ENCODE measurements at regions not wholly inside any gene's neighbourhood (a gene's known extent, or its start where the extent isn't known, plus 50 kb on each side); places are given as distances from the start of the nearest gene placed in this dataset.

- no peak for TF ChIP-seq CTCF (conservative IDR thresholded peaks at IDR 0.05)
- H3K9ac ChIP-seq (ENCODE audit: extremely low read depth, insufficient read length, low read length) = no peak overlapping the region
- Mint-ChIP-seq H3K27me3 (ENCODE audit: low read depth) (no peaks in the 10 kb centered on the region), H3K36me3 (ENCODE audit: insufficient read depth in 1 of 3, low read depth in 3 of 3) (no peaks in the 10 kb centered on the region; a peak in 2 of 7 replicates), H3K9me3 (peaks cover 1 to 4% of the 10 kb centered on the region in 2 experiments; a peak in 2 of 5 replicates), H3K4me3 (no peak overlapping the region), H3K4me1 (no peaks in the 10 kb centered on the region), H3K27ac (no peak overlapping the region)
- H4K5ac ChIP-seq (ENCODE audit: insufficient read length, low read depth, low read length) = no peak overlapping the region
- no peak overlapping the region for H3K4me2 ChIP-seq (ENCODE audit: insufficient read depth, insufficient read length, low read length)
- no peak overlapping the region for H2BK15ac ChIP-seq (ENCODE audit: low read depth, low read length)
- H3K79me1 ChIP-seq (ENCODE audit: insufficient read depth, low read depth, low read length, poor library complexity, severe bottlenecking) = no peaks in the 10 kb centered on the region
- H2AK5ac ChIP-seq (ENCODE audit: insufficient read length, low read length) = no peak overlapping the region
- H3K9me3 ChIP-seq (ENCODE audit: control insufficient read depth, low read depth, low read length) = no peaks in the 10 kb centered on the region
- H3K56ac ChIP-seq (ENCODE audit: insufficient read length, low read depth, low read length) = no peak overlapping the region
- H3K27me3 ChIP-seq (ENCODE audit: insufficient read depth, low read length) = no peaks in the 10 kb centered on the region
- H4K91ac ChIP-seq (ENCODE audit: insufficient read length, low read depth, low read length) = no peak overlapping the region
- H2BK120ac ChIP-seq (ENCODE audit: low read depth, low read length, poor library complexity, severe bottlenecking) = no peak overlapping the region
- no peak overlapping the region for H3K14ac ChIP-seq (ENCODE audit: insufficient read depth, low read length)
- no peak overlapping the region for H3K4ac ChIP-seq (ENCODE audit: low read depth, low read length)
- H2BK5ac ChIP-seq (ENCODE audit: insufficient read length, low read length) = no peak overlapping the region
- DNase-seq = no peak
- H4K20me1 ChIP-seq (ENCODE audit: control insufficient read depth, insufficient read depth, insufficient read length) = no peaks in the 10 kb centered on the region
- no peak overlapping the region for H3T11ph ChIP-seq (ENCODE audit: low read length)
- no peak overlapping the region for H2BK20ac ChIP-seq (ENCODE audit: low read depth, low read length, poor library complexity, severe bottlenecking)
- no peaks in the 10 kb centered on the region for H3K23me2 ChIP-seq (ENCODE audit: insufficient read length, low read depth, low read length, poor library complexity, severe bottlenecking)
- no peaks in the 10 kb centered on the region for H3K79me2 ChIP-seq (ENCODE audit: insufficient read depth, low read length)
- no peak overlapping the region for H3K18ac ChIP-seq (ENCODE audit: insufficient read length, low read depth, low read length)
- no peak overlapping the region for H3K23ac ChIP-seq (ENCODE audit: insufficient read length, low read depth, low read length)
- H2BK12ac ChIP-seq (ENCODE audit: insufficient read length, low read depth, low read length) = no peak overlapping the region
- WGBS (ENCODE audit: extremely low coverage, insufficient read length, low lambda C conversion rate) = no CpG with 5 or more reads among the region's 2 CpGs
- H2AFZ ChIP-seq (ENCODE audit: low read length) = no peak overlapping the region
- no peak overlapping the region for H4K8ac ChIP-seq (replicated peaks; ENCODE audit: insufficient read length, low read depth, low read length)
- H3K4me1 ChIP-seq (ENCODE audit: insufficient read depth, low read length) = no peaks in the 10 kb centered on the region
- no peak overlapping the region for H3K27ac ChIP-seq (ENCODE audit: insufficient read length, low read depth, low read length)
These were observed 375.4 kb downstream of the NUF2 start for GRCh38 chr1:163697137-163697536.
